ENCODE measurements at regions not wholly inside any gene's neighbourhood (a gene's known extent, or its start where the extent isn't known, plus 50 kb on each side); places are given as distances from the start of the nearest gene placed in this dataset.

GRCh38 chr13:107675847-107676550, 539.3 kb downstream of the LIG4 start:
- TF ChIP-seq POLR2AphosphoS5 (IDR thresholded peaks at IDR 0.05) (no peak), EP300 (IDR thresholded peaks at IDR 0.05) (no peak)
- TF ChIP-seq, protein P1, sequence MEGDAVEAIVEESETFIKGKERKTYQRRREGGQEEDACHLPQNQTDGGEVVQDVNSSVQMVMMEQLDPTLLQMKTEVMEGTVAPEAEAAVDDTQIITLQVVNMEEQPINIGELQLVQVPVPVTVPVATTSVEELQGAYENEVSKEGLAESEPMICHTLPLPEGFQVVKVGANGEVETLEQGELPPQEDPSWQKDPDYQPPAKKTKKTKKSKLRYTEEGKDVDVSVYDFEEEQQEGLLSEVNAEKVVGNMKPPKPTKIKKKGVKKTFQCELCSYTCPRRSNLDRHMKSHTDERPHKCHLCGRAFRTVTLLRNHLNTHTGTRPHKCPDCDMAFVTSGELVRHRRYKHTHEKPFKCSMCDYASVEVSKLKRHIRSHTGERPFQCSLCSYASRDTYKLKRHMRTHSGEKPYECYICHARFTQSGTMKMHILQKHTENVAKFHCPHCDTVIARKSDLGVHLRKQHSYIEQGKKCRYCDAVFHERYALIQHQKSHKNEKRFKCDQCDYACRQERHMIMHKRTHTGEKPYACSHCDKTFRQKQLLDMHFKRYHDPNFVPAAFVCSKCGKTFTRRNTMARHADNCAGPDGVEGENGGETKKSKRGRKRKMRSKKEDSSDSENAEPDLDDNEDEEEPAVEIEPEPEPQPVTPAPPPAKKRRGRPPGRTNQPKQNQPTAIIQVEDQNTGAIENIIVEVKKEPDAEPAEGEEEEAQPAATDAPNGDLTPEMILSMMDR (IDR thresholded peaks at IDR 0.05): no peak
